Chondrocyte (in vitro differentiated cells): ENCODE measurements at regions not wholly inside any gene's neighbourhood (a gene's known extent, or its start where the extent isn't known, plus 50 kb on each side); places are given as distances from the start of the nearest gene placed in this dataset.

Source experiments
- DNase-seq: peaks from one replicate; pipeline ENCODE4 v3.0.0; 2021; ENCODE audit warnings: mixed read lengths, low spot score
- H3K27ac Mint-ChIP-seq: one replicate; pipeline ENCODE4 v1.8.0; 2021; ENCODE audit warnings: mild to moderate bottlenecking, moderate library complexity, mixed read lengths; ENCODE audit not compliant: unreplicated experiment
- H3K27me3 Mint-ChIP-seq: 2 replicates; pipeline ENCODE4 v1.8.0; 2021; ENCODE audit warnings: low read depth, mixed read lengths
- H3K36me3 Mint-ChIP-seq: 2 replicates; pipeline ENCODE4 v1.8.0; 2021; ENCODE audit warnings: low read depth, mixed read lengths
- H3K4me1 Mint-ChIP-seq: 2 replicates; pipeline ENCODE4 v1.8.0; 2021; ENCODE audit warnings: low read depth, mild to moderate bottlenecking, mixed read lengths
- H3K4me3 Mint-ChIP-seq: one replicate; pipeline ENCODE4 v1.8.0; 2021; ENCODE audit warnings: mild to moderate bottlenecking, moderate library complexity, mixed read lengths; ENCODE audit not compliant: unreplicated experiment
- H3K9me3 Mint-ChIP-seq: 2 replicates; pipeline ENCODE4 v1.8.0; 2021; ENCODE audit warnings: low read depth, mixed read lengths
- CTCF ChIP-seq: fragments of 200-600 bp; sonication (generic); IDR thresholded peaks from 2 replicates; pipeline ENCODE4 v1.5.0; 2021; ENCODE audit warnings: antibody characterized with exemption, mild to moderate bottlenecking, moderate library complexity

- no peak overlapping the region for H3K4me3 Mint-ChIP-seq
- no peak for DNase-seq
- no peaks in the 10 kb centered on the region for H3K9me3 Mint-ChIP-seq
- TF ChIP-seq CTCF: no peak
- H3K27ac Mint-ChIP-seq: no peak overlapping the region
- peaks cover 4% of the 10 kb centered on the region for H3K27me3 Mint-ChIP-seq
- no peaks in the 10 kb centered on the region for H3K36me3 Mint-ChIP-seq
- H3K4me1 Mint-ChIP-seq: peaks cover 12% of the 10 kb centered on the region
Observed at GRCh38 chrX:134747006-134747405, 50.0 kb downstream of the PABIR2 start.

- Mint-ChIP-seq H3K36me3 (no peaks in the 10 kb centered on the region), H3K27me3 (peaks cover 2% of the 10 kb centered on the region), H3K9me3 (no peaks in the 10 kb centered on the region), H3K27ac (no peak overlapping the region), H3K4me1 (peaks cover 12% of the 10 kb centered on the region), H3K4me3 (no peak overlapping the region)
- DNase-seq: no peak
- TF ChIP-seq CTCF: no peak
Observed at GRCh38 chrX:134746410-134746785, 50.6 kb downstream of the PABIR2 start.

- Mint-ChIP-seq H3K4me3 (no peak overlapping the region), H3K9me3 (no peaks in the 10 kb centered on the region), H3K36me3 (no peaks in the 10 kb centered on the region), H3K27me3 (no peaks in the 10 kb centered on the region), H3K4me1 (peaks cover 12% of the 10 kb centered on the region), H3K27ac (no peak overlapping the region)
- no peak for TF ChIP-seq CTCF
- DNase-seq: no peak
Observed at GRCh38 chrX:134745636-134746409, 51.2 kb downstream of the PABIR2 start.

GRCh38 chrX:134743091-134743490 is 53.9 kb downstream of the PABIR2 start:
- Mint-ChIP-seq H3K36me3 (no peaks in the 10 kb centered on the region), H3K27me3 (no peaks in the 10 kb centered on the region), H3K4me1 (peaks cover 24% of the 10 kb centered on the region), H3K4me3 (no peak overlapping the region), H3K9me3 (no peaks in the 10 kb centered on the region), H3K27ac (peak overlapping the region; percentile 72)
- DNase-seq: no peak
- TF ChIP-seq CTCF: no peak

- H3K4me1 Mint-ChIP-seq: peaks cover 29% of the 10 kb centered on the region
- H3K27me3 Mint-ChIP-seq: no peaks in the 10 kb centered on the region
- peak overlapping the region; percentile 72 for H3K27ac Mint-ChIP-seq
- TF ChIP-seq CTCF: no peak
- no peaks in the 10 kb centered on the region for H3K9me3 Mint-ChIP-seq
- no peak overlapping the region for H3K4me3 Mint-ChIP-seq
- no peaks in the 10 kb centered on the region for H3K36me3 Mint-ChIP-seq
- no peak for DNase-seq
Observed at GRCh38 chrX:134742573-134742972, 54.4 kb downstream of the PABIR2 start.
